ENCODE measurements at regions not wholly inside any gene's neighbourhood (a gene's known extent, or its start where the extent isn't known, plus 50 kb on each side); places are given as distances from the start of the nearest gene placed in this dataset.

DNA sequence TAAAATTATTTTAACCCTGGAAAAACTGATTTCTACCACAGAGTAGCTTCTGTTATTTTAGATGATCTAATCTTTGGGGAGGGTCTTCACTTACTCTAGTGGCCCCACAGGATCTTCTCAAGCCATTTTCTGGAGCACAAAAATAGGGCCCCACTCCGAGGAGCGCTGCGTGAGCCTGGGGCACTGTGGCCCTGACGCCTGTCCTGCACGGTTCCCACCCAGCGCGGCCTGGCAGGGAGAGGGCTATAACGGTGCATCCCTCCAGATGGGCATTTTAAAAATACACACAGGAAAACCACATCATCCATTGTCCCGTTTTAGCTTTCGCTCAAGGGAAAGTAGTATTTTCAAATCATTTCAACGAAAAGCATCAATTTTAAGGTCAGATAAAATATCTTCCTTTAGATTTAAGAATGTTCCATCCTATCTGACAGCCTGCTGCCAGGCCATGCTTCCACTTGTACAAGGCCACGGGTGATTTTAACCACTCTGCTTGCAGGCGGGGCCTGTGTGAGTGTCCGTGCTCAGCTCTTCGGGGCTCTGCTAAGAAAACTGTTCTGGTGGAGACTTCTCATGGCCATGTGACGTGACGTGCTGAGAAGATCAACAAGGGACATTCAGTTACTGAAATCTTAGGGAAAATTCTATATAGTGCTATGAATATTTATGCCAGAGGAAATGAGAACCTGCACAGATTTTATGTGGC lies 683.8 kb upstream of the SGCG start:
- TF ChIP-seq POLR2AphosphoS5 (IDR thresholded peaks at IDR 0.05; ENCODE audit: low read depth, low read length) (no peak), REST (IDR thresholded peaks at IDR 0.05; ENCODE audit: insufficient read depth in 1 of 2, low read depth in 2 of 2, low read length in 2 of 2) (no peak), TAF1 (IDR thresholded peaks at IDR 0.05; ENCODE audit: borderline replicate concordance, insufficient read depth, low read length) (no peak), SIN3A (IDR thresholded peaks at IDR 0.05; ENCODE audit: borderline replicate concordance, insufficient read depth, low read length) (no peak), FOXP2 (optimal IDR thresholded peaks at IDR 0.05; ENCODE audit: borderline replicate concordance, extremely low read depth, extremely low read length, insufficient read depth) (no peak)
